NCI-H2227 (cell line): ENCODE measurements at regions not wholly inside any gene's neighbourhood (a gene's known extent, or its start where the extent isn't known, plus 50 kb on each side); places are given as distances from the start of the nearest gene placed in this dataset.
A peak's percentile ranks its signal among the peaks of the same experiment; 100 is the strongest.

ENCODE experiments used
- DNase-seq: peaks from one replicate; lab custom pipeline; 2025; ENCODE audit not compliant: unreplicated experiment; lab: John Stamatoyannopoulos, UW

GRCh38 chr6:41428996-41429421, 93.6 kb downstream of the NCR2 start:
- no peak for DNase-seq

DNA sequence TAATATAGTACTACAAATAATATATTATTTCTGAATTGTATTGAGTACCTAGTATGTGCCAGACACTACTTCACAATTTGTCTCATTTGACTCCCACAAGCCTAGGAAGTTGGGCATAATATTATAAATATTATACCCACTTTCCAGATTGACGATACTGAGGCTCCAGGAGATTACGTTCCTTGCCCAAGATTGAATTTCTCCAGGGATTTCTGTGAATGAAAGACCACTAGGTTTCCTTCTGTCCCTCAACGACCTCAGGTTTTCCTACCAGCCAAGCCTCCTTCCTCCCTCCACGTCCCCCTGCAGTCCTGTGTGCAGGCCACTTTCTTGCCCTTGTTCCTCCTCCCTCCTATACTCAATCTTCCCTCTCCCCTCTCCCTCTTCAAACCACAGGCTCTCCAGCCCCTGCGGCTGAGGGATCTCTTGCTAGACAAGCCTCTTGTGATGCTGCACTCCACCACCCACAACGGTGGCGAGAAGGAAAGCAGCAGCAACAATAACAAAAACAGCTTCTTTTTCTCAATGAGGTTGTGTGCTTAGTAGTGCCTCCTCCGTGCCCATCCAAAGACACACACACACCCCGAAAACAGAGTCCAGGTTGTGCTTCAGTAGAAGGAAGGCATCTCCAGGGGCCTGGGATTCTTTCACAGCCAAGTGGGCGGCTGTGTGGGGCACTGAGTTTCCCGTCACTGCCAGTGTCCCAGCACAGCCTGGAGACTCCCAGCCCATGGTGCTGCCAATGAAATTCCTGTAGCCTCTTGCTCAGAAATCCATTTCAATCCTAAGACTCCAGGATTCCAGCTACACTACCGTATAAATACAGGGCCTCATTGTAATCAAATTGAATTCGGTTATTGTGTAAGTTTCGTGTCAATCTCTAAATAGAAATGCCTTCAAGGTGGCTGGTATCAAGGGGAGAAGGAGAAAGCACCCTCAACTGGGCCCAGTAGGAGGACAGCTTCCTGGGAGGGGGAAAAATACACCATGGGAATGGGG, 94.4 kb downstream of the NCR2 start:
- DNase-seq: no peak

GRCh38 chr6:41430875-41431274, 95.5 kb downstream of the NCR2 start:
- DNase-seq: no peak

GRCh38 chr6:41432280-41432679, 96.9 kb downstream of the NCR2 start:
- no peak for DNase-seq

- DNase-seq: no peak
Measured at GRCh38 chr6:41434803-41435481, 99.5 kb downstream of the NCR2 start.

DNA sequence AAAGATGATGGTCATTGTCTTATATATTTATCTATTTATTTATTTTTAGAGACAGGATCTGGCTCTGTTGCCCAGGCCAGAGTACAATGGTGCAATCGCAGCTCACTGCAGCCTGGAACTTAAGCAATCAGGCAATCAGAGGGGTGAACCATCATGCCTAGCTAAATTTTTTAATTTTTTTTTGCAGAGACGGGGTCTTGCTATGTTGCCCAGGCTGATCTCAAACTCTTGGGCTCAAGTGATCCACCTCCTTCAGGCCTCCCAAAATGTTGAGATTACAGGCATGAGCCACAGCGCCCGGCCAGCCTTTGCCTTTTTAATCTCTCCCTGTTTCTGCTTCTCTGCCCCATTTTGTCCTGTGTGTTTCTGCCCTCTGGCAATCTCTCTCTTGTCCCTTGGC, 102.2 kb downstream of the NCR2 start:
- DNase-seq: no peak

GRCh38 chr6:41438746-41439145, 103.3 kb downstream of the NCR2 start:
- DNase-seq: no peak

GRCh38 chr6:41439524-41440418, 104.4 kb downstream of the NCR2 start:
- no peak for DNase-seq

DNA sequence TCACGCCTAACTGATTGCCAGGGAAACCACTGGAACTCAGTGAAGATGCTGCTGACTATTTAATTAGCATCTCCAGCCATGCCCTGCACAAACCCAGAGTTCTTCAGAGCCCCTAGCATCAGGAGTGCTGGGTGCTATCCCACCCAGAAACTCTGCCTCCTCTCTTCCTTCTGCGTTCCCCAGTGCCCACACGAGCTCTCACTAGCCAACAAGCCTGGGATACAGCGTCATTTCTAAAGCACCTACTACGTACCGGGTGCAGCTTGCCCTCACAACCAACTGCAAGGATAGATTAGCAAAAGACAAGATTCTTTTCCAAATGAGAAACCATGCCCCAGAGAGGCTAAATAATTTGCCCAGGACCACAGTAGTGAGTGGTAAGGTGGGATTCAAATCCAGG, 105.2 kb upstream of the FOXP4 start:
- no peak for DNase-seq

- no peak for DNase-seq
Measured at GRCh38 chr6:41441598-41442351, 104.4 kb upstream of the FOXP4 start.

DNA sequence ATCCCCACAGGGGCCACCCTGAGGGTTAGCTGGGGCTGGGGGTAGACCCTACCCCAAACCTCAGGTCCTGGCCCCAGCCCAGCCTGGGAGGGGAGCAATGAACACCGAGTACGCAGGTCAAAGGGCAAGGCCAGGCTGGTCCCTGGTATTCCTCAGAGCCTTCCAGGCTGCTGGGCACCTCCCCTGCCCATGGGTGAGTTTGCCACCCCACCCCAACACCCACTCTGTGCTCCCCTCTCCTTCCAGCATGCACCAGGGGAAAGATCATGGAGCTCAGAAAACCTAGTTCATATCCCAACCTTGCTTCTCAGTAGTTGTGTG, 103.9 kb upstream of the FOXP4 start:
- no peak for DNase-seq

DNA sequence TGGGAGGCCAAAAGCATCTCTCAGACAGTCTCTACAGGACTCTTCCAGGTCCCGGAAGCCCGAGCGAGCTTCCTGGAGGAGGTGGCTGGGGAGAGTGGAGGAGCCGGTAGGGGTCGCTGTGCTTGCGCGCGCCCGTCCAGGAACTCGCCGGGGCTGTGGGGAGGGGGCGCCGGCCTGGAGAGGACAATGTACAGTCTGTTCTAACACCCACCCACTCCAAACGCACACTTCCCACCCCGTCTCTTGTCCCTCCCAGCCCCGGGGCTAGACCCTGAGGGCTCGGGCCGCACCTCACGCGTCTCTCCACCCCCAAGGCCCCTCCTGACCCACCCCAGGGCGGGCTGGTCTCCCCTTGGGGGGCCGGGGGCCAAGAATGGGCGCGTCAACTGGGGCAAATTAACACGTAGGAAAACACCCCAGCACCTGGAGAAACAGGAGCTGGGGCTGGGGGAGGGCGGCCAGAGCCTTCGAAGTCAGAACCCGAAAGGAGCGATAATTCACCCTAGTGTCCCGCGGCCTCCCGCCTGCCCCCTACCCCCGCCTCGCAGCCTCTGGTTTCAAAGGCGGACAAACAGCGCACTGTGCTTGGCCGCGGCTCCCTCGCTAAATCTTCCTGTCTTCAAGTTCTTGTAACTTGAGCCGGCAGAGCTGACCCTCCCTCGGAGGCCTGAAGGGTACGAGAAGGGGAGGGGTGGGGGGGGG, 103.2 kb upstream of the FOXP4 start:
- no peak for DNase-seq

- DNase-seq: no peak
Measured at GRCh38 chr6:41443616-41444525, 102.3 kb upstream of the FOXP4 start.

DNA sequence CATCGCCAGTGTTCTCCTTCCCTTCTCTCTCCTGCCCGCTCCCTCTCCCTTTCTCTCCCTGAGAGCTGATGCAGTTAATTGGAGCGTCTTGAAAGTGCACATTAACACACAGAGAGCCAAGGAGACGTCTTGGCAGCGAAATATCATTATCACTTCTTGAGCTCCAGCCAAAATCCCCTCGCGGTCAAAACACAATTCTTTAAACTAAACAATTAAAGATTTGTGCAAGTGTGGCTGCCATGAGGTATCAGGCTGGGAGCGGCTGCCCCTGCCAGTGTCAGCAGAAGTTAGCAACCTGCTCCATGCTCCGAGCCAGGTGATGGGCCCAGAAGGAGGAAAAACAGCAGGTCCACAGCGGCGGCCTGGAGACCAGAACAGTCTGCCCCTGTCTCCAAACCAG, 100.9 kb upstream of the FOXP4 start:
- DNase-seq: peak; percentile 44

- no peak for DNase-seq
Measured at GRCh38 chr6:41446132-41446531, 100.0 kb upstream of the FOXP4 start.

GRCh38 chr6:41446907-41447545, 99.2 kb upstream of the FOXP4 start:
- no peak for DNase-seq

GRCh38 chr6:41448256-41448655, 97.9 kb upstream of the FOXP4 start:
- no peak for DNase-seq

DNA sequence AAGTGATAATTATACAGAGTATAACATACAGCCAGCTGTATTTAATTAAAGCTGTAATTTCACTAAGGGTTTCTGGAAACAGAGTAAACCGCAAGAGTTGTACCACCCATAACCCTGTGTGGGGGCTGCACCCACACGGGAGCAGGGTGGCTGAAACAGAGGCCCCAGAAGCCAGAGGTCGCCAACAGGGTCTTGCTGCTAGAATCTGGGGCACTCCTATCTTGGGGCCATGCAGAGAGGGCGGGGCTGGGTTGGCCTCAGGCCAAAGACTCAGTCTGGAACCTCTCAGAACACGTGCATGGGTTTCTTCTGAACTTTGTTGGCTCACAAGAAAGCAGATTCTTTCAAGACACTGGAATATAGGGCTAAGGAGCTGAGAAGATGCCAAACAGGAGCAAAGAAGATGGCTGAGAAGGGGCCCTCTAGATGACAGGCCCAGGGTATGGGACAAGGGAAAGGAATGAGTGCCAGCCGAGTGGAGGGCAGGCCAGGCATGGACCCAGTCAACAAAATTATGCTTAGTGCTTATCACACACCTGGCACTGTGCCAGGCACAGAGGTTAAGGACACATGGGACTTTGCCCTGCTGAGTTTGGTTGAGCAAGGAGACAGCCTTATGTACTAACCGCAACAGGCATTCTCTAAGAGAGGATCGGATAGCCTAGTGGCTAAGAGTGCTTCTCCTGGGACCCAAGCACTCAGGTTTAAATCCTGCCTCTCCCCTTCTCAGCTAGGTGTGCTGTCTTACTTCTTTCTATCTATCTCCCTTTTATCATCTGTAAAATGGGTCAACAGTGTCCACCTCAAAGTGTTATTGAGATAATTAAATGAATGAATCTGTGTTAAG, 96.6 kb upstream of the FOXP4 start:
- DNase-seq: no peak
